Mesendoderm (in vitro differentiated cells): ENCODE measurements at regions not wholly inside any gene's neighbourhood (a gene's known extent, or its start where the extent isn't known, plus 50 kb on each side); places are given as distances from the start of the nearest gene placed in this dataset.

Source experiments
- DNase-seq: peaks from one replicate; pipeline ENCODE4 v3.0.0; 2013
- H2AK5ac ChIP-seq: 2 replicates; pipeline ENCODE4 v1.6.1; 2013; ENCODE audit warnings: low read length, inconsistent platforms
- H2BK120ac ChIP-seq: 2 replicates; pipeline ENCODE4 v1.6.1; 2013; ENCODE audit warnings: low read depth, mild to moderate bottlenecking, low read length, moderate library complexity, mixed read lengths
- H2BK15ac ChIP-seq: replicated peaks from 2 replicates; pipeline ENCODE4 v1.6.1; 2013; ENCODE audit warnings: low read depth, mild to moderate bottlenecking, moderate library complexity
- H2BK5ac ChIP-seq: 2 replicates; pipeline ENCODE4 v1.6.1; 2013; ENCODE audit warnings: low read length, inconsistent platforms
- H3K18ac ChIP-seq: 2 replicates; pipeline ENCODE4 v1.6.1; 2013; ENCODE audit warnings: mild to moderate bottlenecking, low read length, mixed read lengths
- H3K23ac ChIP-seq: one replicate; pipeline ENCODE4 v1.6.1; 2013; ENCODE audit warnings: low read length
- H3K27ac ChIP-seq: 2 replicates; pipeline ENCODE4 v1.5.1; 2013; ENCODE audit warnings: low read depth, mild to moderate bottlenecking, inconsistent platforms, low read length, moderate library complexity
- H3K27me3 ChIP-seq: 2 replicates; pipeline ENCODE4 v1.6.1; 2013; ENCODE audit warnings: low read length, control low read depth, mild to moderate bottlenecking, inconsistent platforms; ENCODE audit not compliant: insufficient read depth, poor library complexity
- H3K36me3 ChIP-seq: 2 replicates; pipeline ENCODE4 v1.6.1; 2013; ENCODE audit warnings: low read length, inconsistent platforms; ENCODE audit not compliant: control insufficient read depth, insufficient read depth
- H3K4ac ChIP-seq: one replicate; pipeline ENCODE4 v1.6.1; 2013; ENCODE audit warnings: low read depth, mild to moderate bottlenecking, low read length, moderate library complexity
- H3K4me1 ChIP-seq: 2 replicates; pipeline ENCODE4 v1.6.1; 2013; ENCODE audit warnings: low read depth, low read length, inconsistent platforms; ENCODE audit not compliant: control insufficient read depth
- H3K4me2 ChIP-seq: 2 replicates; pipeline ENCODE4 v1.6.1; 2013; ENCODE audit warnings: low read length
- H3K4me3 ChIP-seq: 2 replicates; pipeline ENCODE4 v1.5.1; 2013; ENCODE audit warnings: mild to moderate bottlenecking, low read length
- H3K56ac ChIP-seq: one replicate; pipeline ENCODE4 v1.6.1; 2013; ENCODE audit warnings: low read length
- H3K79me1 ChIP-seq: 2 replicates; pipeline ENCODE4 v1.6.1; 2013; ENCODE audit warnings: low read length, inconsistent platforms
- H3K79me2 ChIP-seq: 2 replicates; pipeline ENCODE4 v1.6.1; 2013; ENCODE audit warnings: mild to moderate bottlenecking, low read length; ENCODE audit not compliant: control insufficient read depth, insufficient read depth
- H3K9ac ChIP-seq: 2 replicates; pipeline ENCODE4 v1.6.1; 2013; ENCODE audit warnings: low read length, inconsistent platforms
- H4K5ac ChIP-seq: one replicate; pipeline ENCODE4 v1.6.1; 2013; ENCODE audit warnings: low read length
- H4K8ac ChIP-seq: one replicate; pipeline ENCODE4 v1.6.1; 2013; ENCODE audit warnings: low read depth, mild to moderate bottlenecking, control low read depth, low read length, moderate library complexity
- WGBS: extraction: QIAGEN DNeasy Blood & Tissue Kit; methylation state at CpG from one replicate; pipeline ENCODE4 v1.1.7; 2013; ENCODE audit warnings: low lambda C conversion rate, missing lambda C conversion rate; ENCODE audit not compliant: insufficient coverage; ENCODE audit errors: extremely low coverage; 5-methylcytosine and 5-hydroxymethylcytosine counted together

DNA sequence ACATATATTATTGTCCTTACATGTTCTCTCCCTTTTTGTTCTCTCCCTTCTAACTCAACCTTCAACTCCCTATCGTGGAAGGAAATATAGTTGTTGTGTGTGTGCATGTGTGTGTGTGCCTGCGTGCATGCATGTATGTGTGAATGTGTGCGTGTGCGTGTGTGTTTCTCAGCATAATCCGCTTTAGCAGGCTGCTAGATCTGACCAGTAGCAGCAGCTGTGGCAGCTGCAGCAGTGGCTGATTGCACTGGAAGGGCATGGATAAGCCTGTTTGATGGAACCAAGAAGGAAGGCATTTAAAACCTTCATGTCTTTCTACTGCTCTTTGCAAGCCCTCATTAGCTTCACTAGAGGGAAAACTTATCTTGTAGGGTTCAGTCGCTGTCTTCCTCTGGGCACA lies 65.6 kb upstream of the IRF2BP2 start:
- no peak overlapping the region for H3K27ac ChIP-seq
- WGBS = no CpG with 5 or more reads among the region's 6 CpGs

DNA sequence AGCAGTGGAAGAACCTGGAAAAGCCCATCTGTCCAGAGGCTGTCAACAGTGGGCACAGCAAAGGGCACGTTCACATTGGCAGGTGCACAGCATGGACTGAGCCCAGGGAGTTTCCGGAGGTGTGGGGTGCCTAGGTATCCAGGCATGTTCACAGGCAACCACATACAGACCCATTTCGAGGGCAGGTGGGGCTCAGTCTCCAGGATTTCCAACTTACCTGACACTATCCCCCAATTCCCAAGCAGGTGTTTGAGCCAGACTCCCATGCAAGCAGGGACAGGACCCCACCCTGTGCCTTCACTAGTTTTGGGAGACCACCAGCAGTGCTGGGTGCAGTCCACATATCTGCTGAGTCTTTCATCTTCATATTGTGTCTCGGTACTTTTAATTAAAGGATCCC lies 65.0 kb upstream of the IRF2BP2 start:
- Histone ChIP-seq H3K4ac (no peak overlapping the region), H2BK5ac (no peak overlapping the region), H4K8ac (no peak overlapping the region), H4K5ac (no peak overlapping the region), H3K9ac (no peak overlapping the region), H3K56ac (no peak overlapping the region), H2BK120ac (no peak overlapping the region), H3K27me3 (no peaks in the 10 kb centered on the region), H3K36me3 (no peaks in the 10 kb centered on the region), H3K27ac (no peak overlapping the region), H3K79me1 (no peaks in the 10 kb centered on the region), H3K79me2 (no peaks in the 10 kb centered on the region), H2AK5ac (no peak overlapping the region), H3K23ac (no peak overlapping the region), H3K18ac (no peak overlapping the region), H2BK15ac (no peak overlapping the region), H3K4me3 (no peak overlapping the region), H3K4me1 (no peaks in the 10 kb centered on the region), H3K4me2 (no peak overlapping the region)
- WGBS = no CpG with 5 or more reads among the region's 4 CpGs
- DNase-seq = no peak

More for the DNA sequence above, 65.6 kb upstream of the IRF2BP2 start:
- no peak overlapping the region for H3K4ac ChIP-seq
- no peak overlapping the region for H2AK5ac ChIP-seq
- no peak overlapping the region for H2BK5ac ChIP-seq
- no peaks in the 10 kb centered on the region for H3K27me3 ChIP-seq
- no peak overlapping the region for H3K4me3 ChIP-seq
- no peaks in the 10 kb centered on the region for H3K79me2 ChIP-seq
- H3K4me1 ChIP-seq = no peaks in the 10 kb centered on the region
- no peak overlapping the region for H4K8ac ChIP-seq
- no peak overlapping the region for H3K4me2 ChIP-seq
- no peak overlapping the region for H3K23ac ChIP-seq
- no peaks in the 10 kb centered on the region for H3K36me3 ChIP-seq
- H3K18ac ChIP-seq = no peak overlapping the region
- no peak overlapping the region for H4K5ac ChIP-seq
- no peak for DNase-seq
- H2BK120ac ChIP-seq = no peak overlapping the region
- no peaks in the 10 kb centered on the region for H3K79me1 ChIP-seq
- H2BK15ac ChIP-seq = no peak overlapping the region
- H3K9ac ChIP-seq = no peak overlapping the region
- H3K56ac ChIP-seq = peak overlapping the region; percentile 2

DNA sequence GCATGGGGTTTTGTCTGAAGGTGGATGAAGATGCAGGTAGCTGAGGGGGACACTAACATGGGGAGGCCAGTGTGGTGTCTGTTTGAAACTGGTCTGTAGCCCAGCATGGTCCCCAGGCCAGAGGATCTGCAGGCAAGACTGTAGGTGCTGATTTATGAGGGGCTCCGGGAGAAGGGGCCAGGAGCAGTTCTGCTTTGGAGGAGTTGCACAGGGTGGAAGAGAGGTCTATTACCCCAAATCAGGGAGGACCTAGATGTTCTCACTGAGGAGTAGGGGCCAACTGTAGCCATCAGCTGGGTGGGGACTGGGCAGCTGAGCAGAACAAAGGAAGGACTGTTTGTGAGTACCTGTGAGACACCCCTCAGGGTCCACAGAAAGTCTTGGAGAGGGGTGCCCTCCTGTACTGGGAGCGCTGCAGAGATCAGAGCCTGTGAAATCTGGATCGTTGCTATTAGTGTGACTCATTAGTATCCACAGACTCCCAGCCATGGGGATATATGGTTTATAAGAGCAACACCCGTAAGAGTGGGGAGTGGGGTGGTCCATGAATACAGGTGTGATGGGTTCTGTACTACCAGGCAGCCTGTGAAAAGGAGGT lies 64.3 kb upstream of the IRF2BP2 start:
- DNase-seq = no peak
- Histone ChIP-seq H4K8ac (no peak overlapping the region), H4K5ac (no peak overlapping the region), H3K79me1 (no peaks in the 10 kb centered on the region), H3K9ac (no peak overlapping the region), H3K36me3 (no peaks in the 10 kb centered on the region), H3K4me1 (no peaks in the 10 kb centered on the region), H2AK5ac (no peak overlapping the region), H3K18ac (no peak overlapping the region), H3K56ac (no peak overlapping the region), H3K4me2 (no peak overlapping the region), H3K27me3 (no peaks in the 10 kb centered on the region), H2BK120ac (no peak overlapping the region), H3K79me2 (no peaks in the 10 kb centered on the region), H3K4me3 (no peak overlapping the region), H3K4ac (no peak overlapping the region), H3K23ac (no peak overlapping the region), H2BK5ac (no peak overlapping the region), H2BK15ac (no peak overlapping the region), H3K27ac (no peak overlapping the region)
- no CpG with 5 or more reads among the region's 4 CpGs for WGBS

DNA sequence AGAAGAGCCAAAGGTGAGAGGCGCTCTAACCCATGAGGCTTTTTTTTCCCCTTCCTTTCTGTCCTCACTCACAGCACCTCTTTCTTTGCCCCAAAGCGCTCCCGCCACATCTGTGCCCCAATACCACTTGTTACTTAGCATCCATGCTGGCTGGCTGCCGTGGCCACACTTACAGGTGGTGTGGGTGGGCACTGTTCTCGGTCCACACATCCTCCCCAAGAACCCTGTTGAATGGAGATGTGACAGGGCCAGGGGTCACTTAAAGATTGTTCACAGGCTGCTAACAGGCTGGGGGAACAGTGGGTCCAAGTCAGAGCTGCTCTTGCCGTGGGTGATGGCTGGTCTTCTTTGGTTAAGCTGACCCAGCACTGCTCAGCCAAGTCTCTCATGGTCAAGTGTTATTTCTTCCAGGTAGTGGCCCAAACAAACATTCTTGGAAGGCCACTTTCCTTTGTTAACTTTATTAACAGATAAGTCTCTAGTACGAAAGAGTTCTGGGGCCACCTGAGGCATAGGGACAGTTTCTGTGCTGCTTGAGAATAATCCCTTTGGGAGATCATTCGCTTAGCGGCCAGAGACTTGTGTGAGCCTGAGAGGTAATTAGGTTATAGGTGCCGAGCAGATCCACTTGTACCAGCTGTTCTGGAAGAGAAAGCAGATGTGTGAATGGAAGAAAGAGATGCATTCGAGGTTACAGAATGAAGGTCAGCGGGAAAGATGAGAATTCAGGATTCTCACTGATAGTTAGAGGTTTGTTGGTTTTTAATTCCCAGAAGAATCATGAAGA lies 62.6 kb upstream of the IRF2BP2 start:
- H2BK15ac ChIP-seq = no peak overlapping the region
- H3K4me2 ChIP-seq = no peak overlapping the region
- no peak overlapping the region for H3K18ac ChIP-seq
- no peak overlapping the region for H4K5ac ChIP-seq
- H2AK5ac ChIP-seq = no peak overlapping the region
- no peak overlapping the region for H3K4me3 ChIP-seq
- H4K8ac ChIP-seq = no peak overlapping the region
- DNase-seq = no peak
- H3K79me1 ChIP-seq = no peaks in the 10 kb centered on the region
- H3K79me2 ChIP-seq = no peaks in the 10 kb centered on the region
- H3K23ac ChIP-seq = no peak overlapping the region
- no peak overlapping the region for H3K27ac ChIP-seq
- no peak overlapping the region for H3K9ac ChIP-seq
- WGBS = no CpG with 5 or more reads among the region's 12 CpGs
- H2BK120ac ChIP-seq = no peak overlapping the region
- H3K36me3 ChIP-seq = no peaks in the 10 kb centered on the region
- no peak overlapping the region for H3K56ac ChIP-seq
- no peaks in the 10 kb centered on the region for H3K27me3 ChIP-seq
- H3K4ac ChIP-seq = no peak overlapping the region
- H3K4me1 ChIP-seq = no peaks in the 10 kb centered on the region
- no peak overlapping the region for H2BK5ac ChIP-seq

DNA sequence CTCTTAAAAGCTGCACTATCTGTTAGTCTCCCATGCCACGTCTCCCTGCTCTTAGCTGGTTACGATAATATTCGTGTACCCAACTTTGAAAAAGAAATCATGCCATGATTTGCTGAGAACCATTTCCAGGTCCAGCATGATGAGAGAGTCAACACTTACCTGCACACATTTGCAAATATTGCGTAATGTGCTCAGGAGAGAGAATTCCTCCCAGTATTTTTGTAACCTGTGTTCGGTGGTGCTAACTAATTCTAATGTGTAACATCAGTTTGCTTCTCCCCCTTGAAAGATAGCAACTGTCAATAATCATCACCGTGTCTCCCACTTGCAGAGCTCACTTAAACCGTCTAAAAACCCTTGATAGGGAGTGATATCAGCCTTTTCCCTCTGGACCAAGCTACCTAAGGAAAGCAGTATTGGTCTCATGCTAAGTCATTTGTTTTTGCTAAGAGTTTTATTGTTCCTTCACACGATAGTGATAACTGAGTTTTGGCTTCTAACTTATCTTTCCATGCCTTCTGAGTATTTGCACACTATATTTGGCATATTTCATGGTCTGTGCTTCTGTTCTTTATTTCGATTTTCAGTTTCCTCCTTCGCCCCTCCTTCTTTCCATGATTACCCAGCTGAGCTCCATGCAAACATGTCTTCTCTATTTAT lies 61.1 kb upstream of the IRF2BP2 start:
- Histone ChIP-seq H3K4me3 (no peak overlapping the region), H3K36me3 (no peaks in the 10 kb centered on the region)

More for the DNA sequence above, 61.1 kb upstream of the IRF2BP2 start:
- WGBS = no CpG with 5 or more reads among the region's 10 CpGs
- no peak overlapping the region for H3K4ac ChIP-seq
- no peaks in the 10 kb centered on the region for H3K79me2 ChIP-seq
- no peak overlapping the region for H4K8ac ChIP-seq
- no peak for DNase-seq
- H3K4me2 ChIP-seq = no peak overlapping the region
- H2BK15ac ChIP-seq = no peak overlapping the region
- no peak overlapping the region for H2BK5ac ChIP-seq
- H2BK120ac ChIP-seq = no peak overlapping the region
- H3K18ac ChIP-seq = no peak overlapping the region
- no peak overlapping the region for H3K56ac ChIP-seq
- H3K27me3 ChIP-seq = no peaks in the 10 kb centered on the region
- no peak overlapping the region for H2AK5ac ChIP-seq
- H3K9ac ChIP-seq = no peak overlapping the region
- H4K5ac ChIP-seq = no peak overlapping the region
- no peaks in the 10 kb centered on the region for H3K4me1 ChIP-seq
- H3K79me1 ChIP-seq = no peaks in the 10 kb centered on the region
- H3K23ac ChIP-seq = no peak overlapping the region
- no peak overlapping the region for H3K27ac ChIP-seq
